ENCODE measurements at regions not wholly inside any gene's neighbourhood (a gene's known extent, or its start where the extent isn't known, plus 50 kb on each side); places are given as distances from the start of the nearest gene placed in this dataset.

- FAIRE-seq = no peak
- Histone ChIP-seq H3K9me3 (no peaks in the 10 kb centered on the region), H3K27me3 (peaks cover 0 to 3% (median 0%) of the 10 kb centered on the region in 4 donors), H3K4me3 (no peak overlapping the region), H3K4me1 (no peaks in the 10 kb centered on the region), H3K36me3 (no peaks in the 10 kb centered on the region), H3K27ac (no peak overlapping the region)
- no peak for TF ChIP-seq CTCF (IDR thresholded peaks at IDR 0.05)
- ATAC-seq = no peak
- no peak for DNase-seq
- WGBS, 2 donors = 92 to 95% methylated on average over 6 of the region's 6 CpGs
- intact Hi-C loops (cut with DNase I) = no loop called here
Measured at GRCh38 chr2:33890686-33891085, 291.6 kb upstream of the FAM98A start.

GRCh38 chr2:33877348-33878016 is 278.4 kb upstream of the FAM98A start:
- intact Hi-C loops (cut with DNase I) = no loop called here
- TF ChIP-seq CTCF (IDR thresholded peaks at IDR 0.05) = no peak
- peaks cover 0 to 12% (median 0%) of the 10 kb centered on the region in 3 donors for H3K4me1 ChIP-seq
- FAIRE-seq (no peak), ATAC-seq (peak in 2 of 4 donors; percentile 63 to 78), DNase-seq (no peak)
- H3K27me3 ChIP-seq = no peaks in the 10 kb centered on the region
- no peaks in the 10 kb centered on the region for H3K36me3 ChIP-seq
- WGBS, 2 donors = 8% methylated on average over 6 of the region's 6 CpGs
- no peak overlapping the region for H3K4me3 ChIP-seq
- H3K27ac ChIP-seq = no peak overlapping the region
- H3K9me3 ChIP-seq = no peaks in the 10 kb centered on the region

GRCh38 chr2:33873076-33873605 is 274.0 kb upstream of the FAM98A start:
- H3K4me3 ChIP-seq = no peak overlapping the region
- 82 to 87% methylated on average over 1 of the region's 1 CpG for WGBS, 2 donors

GRCh38 chr2:33859811-33860461 is 260.8 kb upstream of the FAM98A start:
- no peak overlapping the region for H3K27ac ChIP-seq
- 7 to 10% methylated on average over 11 of the region's 11 CpGs for WGBS, 2 donors

More at GRCh38 chr2:33873076-33873605, 274.0 kb upstream of the FAM98A start:
- Histone ChIP-seq H3K27me3 (no peaks in the 10 kb centered on the region), H3K27ac (no peak overlapping the region), H3K36me3 (no peaks in the 10 kb centered on the region), H3K4me1 (peaks cover 0 to 11% (median 0%) of the 10 kb centered on the region in 3 donors), H3K9me3 (no peaks in the 10 kb centered on the region)
- ATAC-seq (no peak), FAIRE-seq (no peak), DNase-seq (no peak)
- intact Hi-C loops (cut with DNase I) = no loop called here
- no peak for TF ChIP-seq CTCF (IDR thresholded peaks at IDR 0.05)

More at GRCh38 chr2:33859811-33860461, 260.8 kb upstream of the FAM98A start:
- DNase-seq (no peak), ATAC-seq (no peak), FAIRE-seq (no peak)
- Histone ChIP-seq H3K4me3 (no peak overlapping the region), H3K27me3 (no peaks in the 10 kb centered on the region), H3K9me3 (no peaks in the 10 kb centered on the region), H3K4me1 (no peaks in the 10 kb centered on the region), H3K36me3 (no peaks in the 10 kb centered on the region)
- intact Hi-C loops (cut with DNase I) = no loop called here
- TF ChIP-seq CTCF (IDR thresholded peaks at IDR 0.05) = no peak
